Chondrocyte (in vitro differentiated cells): ENCODE measurements at regions not wholly inside any gene's neighbourhood (a gene's known extent, or its start where the extent isn't known, plus 50 kb on each side); places are given as distances from the start of the nearest gene placed in this dataset.
"Not testable (repeated sequence)": the region's sequence is repeated elsewhere in the genome, so short reads cannot be mapped to it uniquely, and the experiment has no call there.

ENCODE experiments used
- DNase-seq: peaks from one replicate; pipeline ENCODE4 v3.0.0; 2021; ENCODE audit warnings: mixed read lengths, low spot score
- H3K27ac Mint-ChIP-seq: one replicate; pipeline ENCODE4 v1.8.0; 2021; ENCODE audit warnings: mild to moderate bottlenecking, moderate library complexity, mixed read lengths; ENCODE audit not compliant: unreplicated experiment
- H3K27me3 Mint-ChIP-seq: 2 replicates; pipeline ENCODE4 v1.8.0; 2021; ENCODE audit warnings: low read depth, mixed read lengths
- H3K36me3 Mint-ChIP-seq: 2 replicates; pipeline ENCODE4 v1.8.0; 2021; ENCODE audit warnings: low read depth, mixed read lengths
- H3K4me1 Mint-ChIP-seq: 2 replicates; pipeline ENCODE4 v1.8.0; 2021; ENCODE audit warnings: low read depth, mild to moderate bottlenecking, mixed read lengths
- H3K4me3 Mint-ChIP-seq: one replicate; pipeline ENCODE4 v1.8.0; 2021; ENCODE audit warnings: mild to moderate bottlenecking, moderate library complexity, mixed read lengths; ENCODE audit not compliant: unreplicated experiment
- H3K9me3 Mint-ChIP-seq: 2 replicates; pipeline ENCODE4 v1.8.0; 2021; ENCODE audit warnings: low read depth, mixed read lengths
- CTCF ChIP-seq: fragments of 200-600 bp; sonication (generic); IDR thresholded peaks from 2 replicates; pipeline ENCODE4 v1.5.0; 2021; ENCODE audit warnings: antibody characterized with exemption, mild to moderate bottlenecking, moderate library complexity

GRCh38 chr2:125656190-125656589 lies 999.8 kb upstream of the GYPC start:
- H3K36me3 Mint-ChIP-seq = no peaks in the 10 kb centered on the region
- peaks cover 15% of the 10 kb centered on the region for H3K9me3 Mint-ChIP-seq
- TF ChIP-seq CTCF = no peak
- no peak overlapping the region for H3K27ac Mint-ChIP-seq
- H3K4me3 Mint-ChIP-seq = no peak overlapping the region
- H3K4me1 Mint-ChIP-seq = no peaks in the 10 kb centered on the region
- H3K27me3 Mint-ChIP-seq = no peaks in the 10 kb centered on the region
- no peak for DNase-seq

- Mint-ChIP-seq H3K9me3 (peaks cover 29% of the 10 kb centered on the region), H3K4me3 (no peak overlapping the region), H3K27me3 (no peaks in the 10 kb centered on the region), H3K27ac (no peak overlapping the region), H3K4me1 (no peaks in the 10 kb centered on the region), H3K36me3 (no peaks in the 10 kb centered on the region)
- TF ChIP-seq CTCF = no peak
- no peak for DNase-seq
Measured at GRCh38 chr2:125658583-125658982, 997.4 kb upstream of the GYPC start.

- not testable (repeated sequence) for H3K27ac Mint-ChIP-seq, DNase-seq, H3K27me3 Mint-ChIP-seq, H3K4me1 Mint-ChIP-seq, H3K4me3 Mint-ChIP-seq, H3K36me3 Mint-ChIP-seq
- H3K9me3 Mint-ChIP-seq = peaks cover 32% of the 10 kb centered on the region
Measured at GRCh38 chr2:125660369-125660768, 995.6 kb upstream of the GYPC start.

GRCh38 chr2:125667630-125668029 lies 988.3 kb upstream of the GYPC start:
- DNase-seq = no peak
- H3K27ac Mint-ChIP-seq = no peak overlapping the region
- no peaks in the 10 kb centered on the region for H3K36me3 Mint-ChIP-seq
- peaks cover 10% of the 10 kb centered on the region for H3K9me3 Mint-ChIP-seq
- no peak overlapping the region for H3K4me3 Mint-ChIP-seq
- no peaks in the 10 kb centered on the region for H3K27me3 Mint-ChIP-seq
- no peaks in the 10 kb centered on the region for H3K4me1 Mint-ChIP-seq
- no peak for TF ChIP-seq CTCF

GRCh38 chr2:125679903-125680302 lies 976.1 kb upstream of the GYPC start:
- Mint-ChIP-seq H3K4me3 (no peak overlapping the region), H3K9me3 (peaks cover 26% of the 10 kb centered on the region), H3K27ac (no peak overlapping the region), H3K36me3 (no peaks in the 10 kb centered on the region), H3K27me3 (no peaks in the 10 kb centered on the region), H3K4me1 (no peaks in the 10 kb centered on the region)
- no peak for DNase-seq
- TF ChIP-seq CTCF = no peak

- peaks cover 19% of the 10 kb centered on the region for H3K9me3 Mint-ChIP-seq
- H3K36me3 Mint-ChIP-seq = no peaks in the 10 kb centered on the region
- no peak overlapping the region for H3K27ac Mint-ChIP-seq
- no peaks in the 10 kb centered on the region for H3K4me1 Mint-ChIP-seq
- no peak for DNase-seq
- no peak overlapping the region for H3K4me3 Mint-ChIP-seq
- no peak for TF ChIP-seq CTCF
- no peaks in the 10 kb centered on the region for H3K27me3 Mint-ChIP-seq
Measured at GRCh38 chr2:125680809-125681208, 975.1 kb upstream of the GYPC start.
